HepG2 (cell line): ENCODE measurements at regions not wholly inside any gene's neighbourhood (a gene's known extent, or its start where the extent isn't known, plus 50 kb on each side); places are given as distances from the start of the nearest gene placed in this dataset.

Experiments used
- NCOR1 ChIP-seq: fragments of 200-600 bp; sonication (generic); IDR thresholded peaks from 2 replicates; pipeline ENCODE4 v1.7.0; 2017; ENCODE audit warnings: antibody characterized with exemption, low read length, borderline replicate concordance
- NFE2L2 ChIP-seq: fragments of 150-350 bp; IDR thresholded peaks from 2 replicates; pipeline ENCODE4 v1.6.1; 2014; ENCODE audit warnings: low read length
- REST ChIP-seq, 2 experiments: IDR thresholded peaks; 2 replicates each; pipeline ENCODE4 v1.6.1; 2011 to 2012; ENCODE audit warnings: low read length in 2 of 2, borderline replicate concordance in 1 of 2, low read depth in 1 of 2, mild to moderate bottlenecking in 1 of 2, moderate library complexity in 1 of 2
- REXO4 ChIP-seq: sonication (generic); formaldehyde crosslinking; IDR thresholded peaks from 2 replicates; pipeline ENCODE4 v1.8.0; 2022; ENCODE audit warnings: missing genetic modification reagents, mild to moderate bottlenecking, borderline replicate concordance
- TFDP1 ChIP-seq: IDR thresholded peaks from 2 replicates; pipeline ENCODE4 v1.6.1; 2016; ENCODE audit warnings: missing compliant biosample characterization, missing genetic modification reagents, borderline replicate concordance
- ZNF160 ChIP-seq: sonication (generic); formaldehyde crosslinking; IDR thresholded peaks from 2 replicates; pipeline ENCODE4 v1.8.0; 2022; ENCODE audit warnings: mild to moderate bottlenecking, inconsistent platforms, missing genetic modification reagents
- ZNF280B ChIP-seq: sonication (generic); formaldehyde crosslinking; IDR thresholded peaks from 2 replicates; pipeline ENCODE4 v1.5.0; 2020; ENCODE audit warnings: missing genetic modification reagents, mild to moderate bottlenecking, borderline replicate concordance
- ZNF629 ChIP-seq: sonication (generic); formaldehyde crosslinking; conservative IDR thresholded peaks from 2 replicates; pipeline ENCODE4 v1.5.0; 2020; ENCODE audit warnings: missing genetic modification reagents
- ZNF83 ChIP-seq: sonication (generic); formaldehyde crosslinking; IDR thresholded peaks from 2 replicates; pipeline ENCODE4 v1.4.0; 2020; ENCODE audit warnings: missing genetic modification reagents, mild to moderate bottlenecking, borderline replicate concordance

- no peak for TF ChIP-seq REST (IDR thresholded peaks at IDR 0.05; ENCODE audit: borderline replicate concordance in 1 of 2, low read depth in 1 of 2, low read length in 2 of 2)
- no peak for TF ChIP-seq ZNF629 (CRISPR knock-in tag)
- TF ChIP-seq ZNF83 (CRISPR knock-in tag) = no peak
- no peak for TF ChIP-seq NFE2L2
- TF ChIP-seq ZNF280B (CRISPR knock-in tag) = no peak
- TF ChIP-seq NCOR1 = no peak
- no peak for TF ChIP-seq REXO4
- no peak for TF ChIP-seq TFDP1
- no peak for TF ChIP-seq ZNF160 (CRISPR knock-in tag)
These were observed 70.4 kb upstream of the SETMAR start (continued) for GRCh38 chr3:4232798-4233197.
